ENCODE measurements at regions not wholly inside any gene's neighbourhood (a gene's known extent, or its start where the extent isn't known, plus 50 kb on each side); places are given as distances from the start of the nearest gene placed in this dataset.
"Not testable (repeated sequence)": the region's sequence is repeated elsewhere in the genome, so short reads cannot be mapped to it uniquely, and the experiment has no call there.

DNA sequence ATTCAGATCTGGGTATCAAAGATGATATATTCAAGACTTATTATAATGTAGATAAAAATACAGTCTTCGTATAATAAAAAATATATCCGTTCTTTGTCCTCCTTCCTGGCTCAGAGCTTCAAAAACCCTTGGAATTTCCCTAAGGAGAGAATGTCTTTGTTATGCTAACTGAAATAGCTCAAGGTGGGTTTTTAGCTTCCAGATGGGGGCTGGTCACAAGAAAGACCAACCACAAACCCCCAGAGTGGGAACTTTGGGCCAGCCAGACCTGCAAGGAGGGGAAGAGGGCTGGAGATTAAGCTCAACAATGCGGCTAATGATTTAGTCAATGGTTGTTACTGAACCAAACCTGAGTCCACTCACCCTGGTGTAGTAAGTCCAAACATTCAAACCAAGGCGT is 196.4 kb downstream of the SDHAF3 start:
- Histone ChIP-seq H3K27ac (ENCODE audit: low read length) (no peak overlapping the region), H3K36me3 (replicated peaks; ENCODE audit: insufficient read depth, low read length) (no peaks in the 10 kb centered on the region), H2AFZ (ENCODE audit: low read length) (no peak overlapping the region), H3K27me3 (replicated peaks; ENCODE audit: insufficient read depth, low read length) (no peaks in the 10 kb centered on the region), H3K4me2 (ENCODE audit: low read depth, low read length) (no peak overlapping the region), H3K9ac (ENCODE audit: low read length) (no peak overlapping the region), H3K4me3 (ENCODE audit: low read length) (no peak overlapping the region), H3K9me3 (replicated peaks; ENCODE audit: insufficient read depth, low read length) (no peaks in the 10 kb centered on the region), H3K9me2 (replicated peaks; ENCODE audit: insufficient read depth, low read length) (no peaks in the 10 kb centered on the region), H3K4me1 (ENCODE audit: low read length) (no peaks in the 10 kb centered on the region), H3K79me2 (ENCODE audit: low read length) (no peaks in the 10 kb centered on the region), H4K20me1 (ENCODE audit: insufficient read depth, low read length) (no peaks in the 10 kb centered on the region), H3F3A (ENCODE audit: insufficient read depth, low read length) (no peaks in the 10 kb centered on the region)
- TF ChIP-seq, protein P1, sequence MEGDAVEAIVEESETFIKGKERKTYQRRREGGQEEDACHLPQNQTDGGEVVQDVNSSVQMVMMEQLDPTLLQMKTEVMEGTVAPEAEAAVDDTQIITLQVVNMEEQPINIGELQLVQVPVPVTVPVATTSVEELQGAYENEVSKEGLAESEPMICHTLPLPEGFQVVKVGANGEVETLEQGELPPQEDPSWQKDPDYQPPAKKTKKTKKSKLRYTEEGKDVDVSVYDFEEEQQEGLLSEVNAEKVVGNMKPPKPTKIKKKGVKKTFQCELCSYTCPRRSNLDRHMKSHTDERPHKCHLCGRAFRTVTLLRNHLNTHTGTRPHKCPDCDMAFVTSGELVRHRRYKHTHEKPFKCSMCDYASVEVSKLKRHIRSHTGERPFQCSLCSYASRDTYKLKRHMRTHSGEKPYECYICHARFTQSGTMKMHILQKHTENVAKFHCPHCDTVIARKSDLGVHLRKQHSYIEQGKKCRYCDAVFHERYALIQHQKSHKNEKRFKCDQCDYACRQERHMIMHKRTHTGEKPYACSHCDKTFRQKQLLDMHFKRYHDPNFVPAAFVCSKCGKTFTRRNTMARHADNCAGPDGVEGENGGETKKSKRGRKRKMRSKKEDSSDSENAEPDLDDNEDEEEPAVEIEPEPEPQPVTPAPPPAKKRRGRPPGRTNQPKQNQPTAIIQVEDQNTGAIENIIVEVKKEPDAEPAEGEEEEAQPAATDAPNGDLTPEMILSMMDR (IDR thresholded peaks at IDR 0.05; ENCODE audit: low read length), result no peak
- TF ChIP-seq EZH2 (optimal IDR thresholded peaks at IDR 0.05; ENCODE audit: low read depth, low read length) (no peak), EZH2phosphoT487 (IDR thresholded peaks at IDR 0.05; ENCODE audit: low read length) (no peak)
- DNase-seq, result no peak

DNA sequence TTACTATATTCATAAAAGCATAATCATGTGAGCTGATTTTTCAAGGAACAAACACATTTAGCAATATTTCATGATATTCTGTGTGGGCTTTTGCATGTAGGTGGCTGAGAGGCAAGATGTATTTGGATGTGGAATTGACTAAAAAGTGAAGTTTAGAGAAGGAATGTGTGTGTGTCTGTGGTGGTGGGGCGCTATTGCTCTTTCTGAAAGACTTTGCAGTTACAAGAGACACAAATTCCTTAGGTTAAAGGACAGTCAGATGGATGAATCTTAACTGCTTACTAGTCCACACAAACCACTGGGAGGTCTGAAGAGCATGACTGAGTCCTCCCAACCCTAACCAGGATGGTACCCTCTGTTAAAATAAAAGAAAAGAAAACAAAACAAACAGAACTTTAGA is 200.1 kb downstream of the SDHAF3 start:
- no peaks in the 10 kb centered on the region for H4K20me1 ChIP-seq (ENCODE audit: insufficient read depth, low read length)
- TF ChIP-seq, protein P1 (IDR thresholded peaks at IDR 0.05; ENCODE audit: low read length), result no peak
- no peak for TF ChIP-seq EZH2 (optimal IDR thresholded peaks at IDR 0.05; ENCODE audit: low read depth, low read length)
- no peak for TF ChIP-seq EZH2phosphoT487 (IDR thresholded peaks at IDR 0.05; ENCODE audit: low read length)
- no peaks in the 10 kb centered on the region for H3K27me3 ChIP-seq (replicated peaks; ENCODE audit: insufficient read depth, low read length)
- H3K79me2 ChIP-seq (ENCODE audit: low read length), result no peaks in the 10 kb centered on the region
- DNase-seq, result no peak
- no peaks in the 10 kb centered on the region for H3K9me2 ChIP-seq (replicated peaks; ENCODE audit: insufficient read depth, low read length)
- no peaks in the 10 kb centered on the region for H3K9me3 ChIP-seq (replicated peaks; ENCODE audit: insufficient read depth, low read length)
- H3K9ac ChIP-seq (ENCODE audit: low read length), result no peak overlapping the region
- H3K4me3 ChIP-seq (ENCODE audit: low read length), result no peak overlapping the region
- no peak overlapping the region for H2AFZ ChIP-seq (ENCODE audit: low read length)
- H3K27ac ChIP-seq (ENCODE audit: low read length), result no peak overlapping the region
- H3F3A ChIP-seq (ENCODE audit: insufficient read depth, low read length), result no peaks in the 10 kb centered on the region
- H3K4me2 ChIP-seq (ENCODE audit: low read depth, low read length), result no peak overlapping the region
- H3K4me1 ChIP-seq (ENCODE audit: low read length), result no peaks in the 10 kb centered on the region
- no peaks in the 10 kb centered on the region for H3K36me3 ChIP-seq (replicated peaks; ENCODE audit: insufficient read depth, low read length)

DNA sequence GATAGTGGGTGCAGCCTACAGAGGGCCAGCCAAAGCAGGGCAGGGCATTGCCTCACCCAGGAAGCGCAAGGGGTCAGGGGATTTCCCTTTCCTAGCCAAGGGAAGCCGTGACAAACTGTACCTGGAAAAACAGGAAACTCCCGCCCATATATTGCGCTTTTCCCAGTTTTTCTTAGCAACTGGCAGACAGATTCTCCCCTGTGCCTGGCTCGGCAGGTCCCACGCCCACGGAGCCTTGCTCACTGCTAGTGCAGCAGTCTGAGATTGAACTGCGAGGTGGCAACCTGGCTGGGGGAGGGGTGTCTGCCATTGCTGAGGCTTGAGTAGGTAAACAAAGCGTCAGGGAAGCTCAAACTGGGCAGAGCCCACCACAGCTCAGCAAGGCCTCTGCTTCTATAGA is 212.4 kb downstream of the SDHAF3 start:
- not testable (repeated sequence) for H3K9me3 ChIP-seq (replicated peaks; ENCODE audit: insufficient read depth, low read length); H3K4me1 ChIP-seq (ENCODE audit: low read length); H4K20me1 ChIP-seq (ENCODE audit: insufficient read depth, low read length); H3K27ac ChIP-seq (ENCODE audit: low read length); H3K4me2 ChIP-seq (ENCODE audit: low read depth, low read length); H3K79me2 ChIP-seq (ENCODE audit: low read length); H3K4me3 ChIP-seq (ENCODE audit: low read length); DNase-seq; H3K27me3 ChIP-seq (replicated peaks; ENCODE audit: insufficient read depth, low read length); H3K9ac ChIP-seq (ENCODE audit: low read length); H3F3A ChIP-seq (ENCODE audit: insufficient read depth, low read length); H3K9me2 ChIP-seq (replicated peaks; ENCODE audit: insufficient read depth, low read length); H2AFZ ChIP-seq (ENCODE audit: low read length); H3K36me3 ChIP-seq (replicated peaks; ENCODE audit: insufficient read depth, low read length)

DNA sequence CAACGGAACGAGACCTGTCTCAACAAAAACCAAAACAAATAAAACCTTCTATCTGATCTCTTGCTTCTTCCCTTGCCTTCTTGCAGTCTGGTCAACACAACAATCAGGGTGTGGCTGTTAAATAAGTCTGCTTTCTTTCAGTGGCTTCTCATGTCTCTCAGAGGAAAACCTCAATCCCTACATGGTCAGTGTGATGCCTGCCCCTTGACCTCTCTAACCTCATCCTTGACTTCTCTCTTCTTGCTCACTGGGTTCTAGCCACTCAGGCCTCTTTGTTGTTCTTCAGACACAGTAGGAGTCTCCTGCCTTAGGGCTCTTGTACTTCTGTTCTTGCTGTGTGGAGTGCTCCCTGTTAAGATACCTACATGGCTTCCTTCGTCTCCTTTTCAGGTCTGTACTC is 220.4 kb downstream of the SDHAF3 start:
- Histone ChIP-seq H3F3A (ENCODE audit: insufficient read depth, low read length) (no peaks in the 10 kb centered on the region), H3K27me3 (replicated peaks; ENCODE audit: insufficient read depth, low read length) (no peaks in the 10 kb centered on the region), H3K36me3 (replicated peaks; ENCODE audit: insufficient read depth, low read length) (no peaks in the 10 kb centered on the region), H3K4me3 (ENCODE audit: low read length) (no peak overlapping the region), H3K9ac (ENCODE audit: low read length) (no peak overlapping the region), H3K9me2 (replicated peaks; ENCODE audit: insufficient read depth, low read length) (no peaks in the 10 kb centered on the region), H3K79me2 (ENCODE audit: low read length) (no peaks in the 10 kb centered on the region), H3K27ac (ENCODE audit: low read length) (no peak overlapping the region), H2AFZ (ENCODE audit: low read length) (no peak overlapping the region), H3K4me2 (ENCODE audit: low read depth, low read length) (no peak overlapping the region), H3K4me1 (ENCODE audit: low read length) (no peaks in the 10 kb centered on the region), H3K9me3 (replicated peaks; ENCODE audit: insufficient read depth, low read length) (no peaks in the 10 kb centered on the region), H4K20me1 (ENCODE audit: insufficient read depth, low read length) (no peaks in the 10 kb centered on the region)
- DNase-seq, result no peak
- TF ChIP-seq, protein P1 (IDR thresholded peaks at IDR 0.05; ENCODE audit: low read length), result no peak
- no peak for TF ChIP-seq EZH2 (optimal IDR thresholded peaks at IDR 0.05; ENCODE audit: low read depth, low read length)
- no peak for TF ChIP-seq EZH2phosphoT487 (IDR thresholded peaks at IDR 0.05; ENCODE audit: low read length)

Measured in MM.1S (cell line).